Nephron progenitor cell (in vitro differentiated cells): ENCODE measurements at regions not wholly inside any gene's neighbourhood (a gene's known extent, or its start where the extent isn't known, plus 50 kb on each side); places are given as distances from the start of the nearest gene placed in this dataset.

Source experiments
- DNase-seq: peaks from one replicate; pipeline ENCODE4 v3.0.0; 2021
- H3K27ac Mint-ChIP-seq: 2 replicates; pipeline ENCODE4 v1.8.0; 2021; ENCODE audit warnings: mild to moderate bottlenecking, moderate library complexity, mixed read lengths
- H3K27me3 Mint-ChIP-seq: 2 replicates; pipeline ENCODE4 v1.8.0; 2021; ENCODE audit warnings: mild to moderate bottlenecking, low read depth, mixed read lengths; ENCODE audit not compliant: poor library complexity
- H3K36me3 Mint-ChIP-seq: 2 replicates; pipeline ENCODE4 v1.8.0; 2021; ENCODE audit warnings: low read depth, mixed read lengths
- H3K4me1 Mint-ChIP-seq: 2 replicates; pipeline ENCODE4 v1.8.0; 2021; ENCODE audit warnings: mixed read lengths
- H3K4me3 Mint-ChIP-seq: 2 replicates; pipeline ENCODE4 v1.8.0; 2021; ENCODE audit warnings: mild to moderate bottlenecking, moderate library complexity, mixed read lengths
- H3K9me3 Mint-ChIP-seq: 2 replicates; pipeline ENCODE4 v1.8.0; 2021; ENCODE audit warnings: mild to moderate bottlenecking, moderate library complexity, mixed read lengths
- CTCF ChIP-seq: fragments of 200-600 bp; sonication (generic); IDR thresholded peaks from 2 replicates; pipeline ENCODE4 v1.5.0; 2021; ENCODE audit warnings: antibody characterized with exemption

GRCh38 chr10:78815702-78816334 lies 252.9 kb upstream of the ZMIZ1 start:
- Mint-ChIP-seq H3K27ac (no peak overlapping the region), H3K36me3 (no peaks in the 10 kb centered on the region), H3K4me1 (peaks cover 19% of the 10 kb centered on the region), H3K9me3 (no peaks in the 10 kb centered on the region), H3K27me3 (peaks cover 19% of the 10 kb centered on the region), H3K4me3 (no peak overlapping the region)
- no peak for DNase-seq
- TF ChIP-seq CTCF = no peak

DNA sequence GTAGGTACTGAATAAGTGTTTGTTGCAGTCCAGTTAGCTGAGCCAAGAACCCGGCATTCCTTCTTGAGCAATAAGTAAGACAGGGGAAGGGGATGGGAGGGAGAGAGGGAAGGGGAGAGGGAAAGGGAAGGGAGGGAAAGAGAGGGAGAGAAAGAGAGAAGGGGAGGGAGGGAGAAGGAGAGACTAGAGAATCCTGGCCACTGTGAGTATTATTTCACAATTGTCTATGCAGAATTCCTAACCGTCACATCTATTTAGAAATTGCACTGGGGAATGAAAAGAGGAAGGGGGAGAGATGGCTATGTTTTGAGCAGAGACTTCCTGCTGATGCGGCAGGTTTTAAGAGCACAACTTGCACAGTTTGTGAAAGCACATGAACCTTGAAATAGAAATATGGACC lies 251.4 kb upstream of the ZMIZ1 start:
- no peak for TF ChIP-seq CTCF
- Mint-ChIP-seq H3K27me3 (peaks cover 13% of the 10 kb centered on the region), H3K4me3 (no peak overlapping the region), H3K9me3 (no peaks in the 10 kb centered on the region), H3K36me3 (no peaks in the 10 kb centered on the region), H3K27ac (no peak overlapping the region), H3K4me1 (peaks cover 19% of the 10 kb centered on the region)
- DNase-seq = no peak

- no peak overlapping the region for H3K4me3 Mint-ChIP-seq
- no peak for DNase-seq
- no peak overlapping the region for H3K27ac Mint-ChIP-seq
- peaks cover 20% of the 10 kb centered on the region for H3K4me1 Mint-ChIP-seq
- H3K9me3 Mint-ChIP-seq = no peaks in the 10 kb centered on the region
- peaks cover 10% of the 10 kb centered on the region for H3K27me3 Mint-ChIP-seq
- no peaks in the 10 kb centered on the region for H3K36me3 Mint-ChIP-seq
- TF ChIP-seq CTCF = no peak
Observed at GRCh38 chr10:78817804-78818203, 251.0 kb upstream of the ZMIZ1 start.

GRCh38 chr10:78819361-78820006 lies 249.3 kb upstream of the ZMIZ1 start:
- Mint-ChIP-seq H3K27me3 (peaks cover 10% of the 10 kb centered on the region), H3K36me3 (no peaks in the 10 kb centered on the region), H3K27ac (no peak overlapping the region), H3K4me3 (no peak overlapping the region), H3K4me1 (peaks cover 15% of the 10 kb centered on the region), H3K9me3 (no peaks in the 10 kb centered on the region)
- DNase-seq = no peak
- no peak for TF ChIP-seq CTCF

- no peak for DNase-seq
- no peak overlapping the region for H3K27ac Mint-ChIP-seq
- no peak for TF ChIP-seq CTCF
- H3K36me3 Mint-ChIP-seq = no peaks in the 10 kb centered on the region
- H3K9me3 Mint-ChIP-seq = no peaks in the 10 kb centered on the region
- H3K4me1 Mint-ChIP-seq = peaks cover 12% of the 10 kb centered on the region
- no peak overlapping the region for H3K4me3 Mint-ChIP-seq
- H3K27me3 Mint-ChIP-seq = peaks cover 10% of the 10 kb centered on the region
Observed at GRCh38 chr10:78820007-78820362, 248.8 kb upstream of the ZMIZ1 start.

DNA sequence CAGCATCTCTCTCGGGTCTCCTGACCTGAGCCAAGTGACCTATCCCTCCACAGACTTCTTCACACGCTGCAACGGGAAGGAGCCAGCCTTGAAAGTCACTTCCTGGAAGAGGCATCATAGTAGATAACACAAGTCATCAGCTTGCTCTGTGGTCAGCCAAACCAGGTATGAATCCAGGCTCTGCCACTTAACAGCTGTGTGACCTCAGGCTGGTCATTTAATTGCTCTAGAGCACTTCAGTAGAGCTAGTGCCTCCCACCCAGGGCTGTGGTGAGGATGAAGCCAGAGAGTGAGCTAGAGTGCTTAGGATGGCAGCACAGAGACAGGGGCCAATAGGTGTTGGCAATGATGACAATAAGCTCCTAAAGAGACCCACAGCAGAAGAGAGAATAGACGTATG lies 247.7 kb upstream of the ZMIZ1 start:
- Mint-ChIP-seq H3K27me3 (peaks cover 10% of the 10 kb centered on the region), H3K4me3 (no peak overlapping the region), H3K27ac (no peak overlapping the region), H3K36me3 (no peaks in the 10 kb centered on the region), H3K4me1 (peaks cover 12% of the 10 kb centered on the region), H3K9me3 (no peaks in the 10 kb centered on the region)
- no peak for DNase-seq
- no peak for TF ChIP-seq CTCF
